ENCODE measurements at regions not wholly inside any gene's neighbourhood (a gene's known extent, or its start where the extent isn't known, plus 50 kb on each side); places are given as distances from the start of the nearest gene placed in this dataset.

GRCh38 chr5:68918306-68918705, 175.5 kb upstream of the SLC30A5 start:
- TF ChIP-seq CTCF (IDR thresholded peaks at IDR 0.05) = no peak
- no peak for TF ChIP-seq POLR2A (IDR thresholded peaks at IDR 0.05; ENCODE audit: low read depth)
- no peak for TF ChIP-seq EP300 (IDR thresholded peaks at IDR 0.05)
- no peak for TF ChIP-seq POLR2AphosphoS5 (IDR thresholded peaks at IDR 0.05)
